ENCODE measurements at regions not wholly inside any gene's neighbourhood (a gene's known extent, or its start where the extent isn't known, plus 50 kb on each side); places are given as distances from the start of the nearest gene placed in this dataset.

DNA sequence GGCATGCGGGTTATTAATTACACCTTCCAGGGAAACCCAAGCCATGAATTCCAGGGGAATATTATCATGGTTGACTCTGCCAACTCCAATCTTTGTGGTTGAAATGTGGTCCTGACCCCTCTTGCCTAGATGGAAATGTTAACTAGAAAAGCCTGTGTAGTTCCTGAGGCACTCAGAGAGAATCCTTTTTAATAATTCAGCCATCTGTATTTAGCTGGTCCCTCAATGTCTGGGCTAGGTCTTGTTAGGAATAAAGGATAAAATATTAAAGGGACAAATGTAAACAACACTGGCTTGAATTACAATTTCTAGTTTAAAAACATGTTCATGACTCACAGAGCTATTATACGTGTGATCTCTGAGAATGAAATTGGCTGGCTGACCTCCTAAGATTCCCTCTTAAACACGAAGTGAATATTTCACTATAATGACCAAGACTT is 435.2 kb upstream of the SUCLG2 start:
- Histone ChIP-seq H3K4me3 (ENCODE audit: low read length) (no peak overlapping the region), H3K27ac (ENCODE audit: low read length) (no peak overlapping the region), H3K4me1 (ENCODE audit: control insufficient read depth, insufficient read depth, low read length) (no peaks in the 10 kb centered on the region), H3K27me3 (ENCODE audit: control insufficient read depth, insufficient read depth) (no peaks in the 10 kb centered on the region), H3K9me3 (ENCODE audit: control insufficient read depth, low read length) (no peaks in the 10 kb centered on the region)
- DNase-seq (no peak), ATAC-seq (no peak)
- intact Hi-C loops (cut with DNase I): no loop called here
- 35% methylated on average over 3 of the region's 3 CpGs for WGBS

DNA sequence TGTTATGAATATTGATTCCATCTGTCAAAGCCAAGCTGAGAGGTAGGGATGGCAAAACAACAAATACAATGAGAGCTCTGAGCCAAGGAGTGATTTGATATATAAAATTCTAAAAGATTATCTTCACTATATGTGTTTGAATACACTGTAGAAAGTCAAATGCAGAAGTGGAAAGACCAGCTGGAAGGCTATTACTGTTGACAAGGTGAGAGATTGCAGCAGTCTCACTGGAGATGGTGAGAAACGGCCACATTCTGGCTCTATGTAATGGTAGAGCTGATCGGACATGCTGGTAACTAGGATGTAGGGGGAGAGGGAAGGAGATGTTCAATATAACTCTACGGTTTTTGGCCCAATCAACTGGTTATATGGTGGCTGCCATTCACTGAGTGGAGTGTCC is 434.2 kb upstream of the SUCLG2 start:
- DNase-seq (no peak), ATAC-seq (no peak)
- no peaks in the 10 kb centered on the region for H3K4me1 ChIP-seq (ENCODE audit: control insufficient read depth, insufficient read depth, low read length)
- no peaks in the 10 kb centered on the region for H3K27me3 ChIP-seq (ENCODE audit: control insufficient read depth, insufficient read depth)
- 57% methylated on average over 3 of the region's 3 CpGs for WGBS
- intact Hi-C loops (cut with DNase I): no loop called here
- H3K4me3 ChIP-seq (ENCODE audit: low read length): no peak overlapping the region
- no peaks in the 10 kb centered on the region for H3K9me3 ChIP-seq (ENCODE audit: control insufficient read depth, low read length)
- H3K27ac ChIP-seq (ENCODE audit: low read length): no peak overlapping the region

DNA sequence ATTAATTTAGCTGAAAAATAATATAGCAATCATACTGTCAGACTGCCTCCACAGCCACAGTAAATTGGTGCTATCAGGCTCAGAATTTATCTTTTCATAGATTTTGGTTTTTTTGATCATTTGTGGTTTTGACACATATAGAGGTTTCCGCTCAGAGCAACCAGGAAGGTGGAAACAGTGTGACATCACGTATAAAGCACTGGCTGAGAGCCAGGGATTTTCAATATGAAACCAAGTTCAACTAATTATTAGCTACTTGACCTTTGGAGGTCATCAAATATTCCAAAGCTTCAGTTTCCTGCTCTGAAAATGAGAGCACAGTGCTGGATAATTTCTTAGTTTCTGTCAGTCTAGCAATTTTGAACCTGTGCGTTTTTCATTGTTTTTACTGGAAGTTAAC is 433.8 kb upstream of the SUCLG2 start:
- WGBS: 36% methylated on average over 3 of the region's 3 CpGs
- Histone ChIP-seq H3K9me3 (ENCODE audit: control insufficient read depth, low read length) (no peaks in the 10 kb centered on the region), H3K4me1 (ENCODE audit: control insufficient read depth, insufficient read depth, low read length) (no peaks in the 10 kb centered on the region), H3K4me3 (ENCODE audit: low read length) (no peak overlapping the region), H3K27ac (ENCODE audit: low read length) (no peak overlapping the region), H3K27me3 (ENCODE audit: control insufficient read depth, insufficient read depth) (no peaks in the 10 kb centered on the region)
- intact Hi-C loops (cut with DNase I): no loop called here
- ATAC-seq (no peak), DNase-seq (no peak)

DNA sequence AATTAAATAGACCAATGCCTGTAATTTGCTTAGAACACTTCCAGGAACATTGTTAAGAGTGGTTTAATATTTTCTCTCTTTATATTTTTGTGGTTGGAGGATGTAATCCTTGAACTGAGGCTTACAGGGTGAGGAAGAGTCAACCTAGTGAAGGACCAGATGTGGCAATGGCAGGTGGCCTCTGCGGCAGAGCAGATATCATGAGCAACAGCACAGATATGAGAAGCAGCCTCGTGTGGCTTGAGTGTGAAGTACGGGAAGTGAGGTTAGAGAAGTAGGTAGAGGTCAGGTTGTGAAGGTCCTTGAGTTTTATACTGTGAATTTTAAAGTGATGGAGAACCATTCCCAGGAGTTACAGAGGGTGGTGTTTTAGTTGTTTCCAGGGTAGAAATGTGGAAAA is 417.6 kb upstream of the SUCLG2 start:
- intact Hi-C loops (cut with DNase I): no loop called here
- ATAC-seq (no peak), DNase-seq (no peak)
- no peaks in the 10 kb centered on the region for H3K27me3 ChIP-seq (ENCODE audit: control insufficient read depth, insufficient read depth)
- no peak overlapping the region for H3K4me3 ChIP-seq (ENCODE audit: low read length)
- peaks cover 2% of the 10 kb centered on the region for H3K9me3 ChIP-seq (ENCODE audit: control insufficient read depth, low read length)
- WGBS: 65% methylated on average over 3 of the region's 3 CpGs
- H3K27ac ChIP-seq (ENCODE audit: low read length): no peak overlapping the region
- H3K4me1 ChIP-seq (ENCODE audit: control insufficient read depth, insufficient read depth, low read length): no peaks in the 10 kb centered on the region

DNA sequence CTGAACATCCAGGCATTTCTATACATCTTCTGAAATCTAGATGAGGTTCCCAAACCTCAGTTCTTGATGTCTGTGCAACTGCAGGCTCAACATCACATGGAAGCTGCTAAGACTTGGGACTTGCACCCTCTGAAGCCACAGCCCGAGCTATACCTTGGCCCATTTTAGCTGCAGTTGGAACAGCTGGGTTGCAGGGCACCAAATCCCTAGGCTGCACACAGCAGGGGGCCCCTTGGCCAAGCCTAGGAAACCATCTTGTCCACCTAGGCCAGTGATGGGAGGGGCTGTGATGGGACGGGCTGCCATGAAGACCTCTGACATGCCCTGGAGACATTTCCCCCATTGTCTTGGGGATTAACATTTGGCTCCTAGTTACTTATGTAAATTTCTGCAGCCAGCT is 415.8 kb upstream of the SUCLG2 start:
- H3K4me1 ChIP-seq (ENCODE audit: control insufficient read depth, insufficient read depth, low read length): no peaks in the 10 kb centered on the region
- intact Hi-C loops (cut with DNase I): no loop called here
- DNase-seq: peak in 1 of 3 donors; percentile 12

DNA sequence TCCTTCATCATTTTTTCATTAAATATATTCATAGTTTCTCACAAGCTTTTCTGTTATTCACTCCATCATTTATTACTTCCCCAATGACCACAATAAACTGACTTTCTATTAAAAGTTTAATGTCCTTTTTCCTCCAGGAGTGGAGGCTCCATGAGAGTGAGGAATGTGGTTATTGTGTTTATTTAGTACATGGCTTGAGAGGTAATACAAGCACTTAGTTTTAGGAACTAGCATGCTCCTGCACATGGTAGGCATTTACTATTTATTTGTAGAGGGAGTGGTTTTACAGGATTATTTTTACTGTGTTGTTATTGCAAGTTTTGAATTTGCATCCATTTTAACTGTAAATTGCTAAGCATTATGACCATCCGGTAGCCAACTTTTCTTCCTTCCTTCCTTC is 412.9 kb upstream of the SUCLG2 start:
- 65% methylated on average over 1 of the region's 1 CpG for WGBS

More for the DNA sequence above, 415.8 kb upstream of the SUCLG2 start:
- ATAC-seq: no peak
- Histone ChIP-seq H3K27me3 (ENCODE audit: control insufficient read depth, insufficient read depth) (no peaks in the 10 kb centered on the region), H3K9me3 (ENCODE audit: control insufficient read depth, low read length) (peaks cover 2% of the 10 kb centered on the region), H3K27ac (ENCODE audit: low read length) (no peak overlapping the region), H3K4me3 (ENCODE audit: low read length) (no peak overlapping the region)
- WGBS: 69% methylated on average over 2 of the region's 2 CpGs

DNA sequence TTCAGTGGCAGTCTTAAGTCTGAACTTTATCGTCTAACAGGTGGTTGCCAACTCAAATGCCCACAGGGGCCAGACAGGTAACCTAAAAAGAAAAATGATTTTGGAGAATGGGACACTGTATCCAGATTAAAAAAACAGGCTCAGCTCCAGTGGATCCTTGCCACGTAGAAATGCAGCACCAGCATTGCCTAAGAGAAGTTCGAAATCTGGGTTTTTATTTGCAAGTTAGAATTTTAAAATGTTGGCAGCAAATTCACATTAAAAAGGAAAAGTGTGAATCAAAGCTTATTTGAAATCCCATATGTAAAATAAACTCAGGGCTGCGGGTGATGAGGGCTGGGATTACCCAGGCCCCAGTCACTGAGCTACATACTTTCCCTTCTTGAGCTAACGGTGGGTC is 408.5 kb upstream of the SUCLG2 start:
- ATAC-seq (no peak), DNase-seq (no peak)
- no peak overlapping the region for H3K4me3 ChIP-seq (ENCODE audit: low read length)
- H3K27ac ChIP-seq (ENCODE audit: low read length): no peak overlapping the region
- no peaks in the 10 kb centered on the region for H3K27me3 ChIP-seq (ENCODE audit: control insufficient read depth, insufficient read depth)
- WGBS: 62% methylated on average over 5 of the region's 5 CpGs
- H3K4me1 ChIP-seq (ENCODE audit: control insufficient read depth, insufficient read depth, low read length): no peaks in the 10 kb centered on the region
- no peaks in the 10 kb centered on the region for H3K9me3 ChIP-seq (ENCODE audit: control insufficient read depth, low read length)
- intact Hi-C loops (cut with DNase I): no loop called here

More for the DNA sequence above, 412.9 kb upstream of the SUCLG2 start:
- H3K9me3 ChIP-seq (ENCODE audit: control insufficient read depth, low read length): peaks cover 2% of the 10 kb centered on the region
- DNase-seq: no peak
- H3K27me3 ChIP-seq (ENCODE audit: control insufficient read depth, insufficient read depth): no peaks in the 10 kb centered on the region
- ATAC-seq: no peak
- H3K4me1 ChIP-seq (ENCODE audit: control insufficient read depth, insufficient read depth, low read length): no peaks in the 10 kb centered on the region
- H3K27ac ChIP-seq (ENCODE audit: low read length): no peak overlapping the region
- H3K4me3 ChIP-seq (ENCODE audit: low read length): no peak overlapping the region
- intact Hi-C loops (cut with DNase I): no loop called here

DNA sequence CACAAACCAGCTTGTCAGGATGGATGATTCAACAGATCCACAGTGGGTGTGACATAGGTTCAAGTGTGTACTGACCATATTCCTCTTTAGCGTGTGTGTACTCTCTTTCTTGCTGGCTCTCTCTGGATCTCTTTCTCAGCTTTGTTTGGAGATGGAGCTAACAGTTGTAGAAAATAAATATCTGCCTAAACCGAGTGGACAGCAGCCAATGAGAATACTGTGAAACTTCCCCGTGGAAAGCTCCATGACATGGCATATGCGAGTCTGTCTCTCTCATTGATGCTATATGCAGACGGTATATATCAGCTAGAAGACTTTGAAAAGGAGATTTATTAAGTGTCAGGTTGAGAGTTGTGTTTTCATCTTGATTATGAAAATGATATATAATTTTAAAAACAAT is 406.5 kb upstream of the SUCLG2 start:
- Histone ChIP-seq H3K9me3 (ENCODE audit: control insufficient read depth, low read length) (no peaks in the 10 kb centered on the region), H3K27me3 (ENCODE audit: control insufficient read depth, insufficient read depth) (no peaks in the 10 kb centered on the region), H3K4me3 (ENCODE audit: low read length) (no peak overlapping the region), H3K27ac (ENCODE audit: low read length) (no peak overlapping the region), H3K4me1 (ENCODE audit: control insufficient read depth, insufficient read depth, low read length) (no peaks in the 10 kb centered on the region)
- intact Hi-C loops (cut with DNase I): no loop called here
- WGBS: 54% methylated on average over 5 of the region's 5 CpGs
- ATAC-seq (no peak), DNase-seq (no peak)

DNA sequence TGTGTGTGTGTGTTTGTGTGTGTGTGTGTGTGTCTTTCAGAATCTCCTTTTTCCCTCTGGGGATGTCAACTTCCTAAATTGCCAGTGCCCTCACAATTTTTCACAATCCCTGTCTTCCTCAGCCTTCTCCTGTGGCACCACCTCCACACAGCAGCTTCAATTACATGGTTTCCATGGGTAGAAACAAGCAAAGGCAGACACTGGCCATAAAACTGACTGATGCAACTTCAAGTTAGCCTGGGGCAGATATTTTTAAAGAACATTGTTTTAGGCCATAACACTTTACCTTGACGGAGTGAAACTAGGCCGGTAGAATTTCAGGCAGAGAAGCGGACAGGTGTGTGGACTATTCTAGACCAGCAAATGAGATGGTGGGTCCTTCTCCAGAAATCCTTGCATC is 405.8 kb upstream of the SUCLG2 start:
- WGBS: 61% methylated on average over 3 of the region's 3 CpGs
- no peak for DNase-seq
- no peaks in the 10 kb centered on the region for H3K9me3 ChIP-seq (ENCODE audit: control insufficient read depth, low read length)
- no peak overlapping the region for H3K4me3 ChIP-seq (ENCODE audit: low read length)
- H3K27ac ChIP-seq (ENCODE audit: low read length): no peak overlapping the region
- H3K4me1 ChIP-seq (ENCODE audit: control insufficient read depth, insufficient read depth, low read length): no peaks in the 10 kb centered on the region
- no peaks in the 10 kb centered on the region for H3K27me3 ChIP-seq (ENCODE audit: control insufficient read depth, insufficient read depth)
- no peak for ATAC-seq
- intact Hi-C loops (cut with DNase I): no loop called here

DNA sequence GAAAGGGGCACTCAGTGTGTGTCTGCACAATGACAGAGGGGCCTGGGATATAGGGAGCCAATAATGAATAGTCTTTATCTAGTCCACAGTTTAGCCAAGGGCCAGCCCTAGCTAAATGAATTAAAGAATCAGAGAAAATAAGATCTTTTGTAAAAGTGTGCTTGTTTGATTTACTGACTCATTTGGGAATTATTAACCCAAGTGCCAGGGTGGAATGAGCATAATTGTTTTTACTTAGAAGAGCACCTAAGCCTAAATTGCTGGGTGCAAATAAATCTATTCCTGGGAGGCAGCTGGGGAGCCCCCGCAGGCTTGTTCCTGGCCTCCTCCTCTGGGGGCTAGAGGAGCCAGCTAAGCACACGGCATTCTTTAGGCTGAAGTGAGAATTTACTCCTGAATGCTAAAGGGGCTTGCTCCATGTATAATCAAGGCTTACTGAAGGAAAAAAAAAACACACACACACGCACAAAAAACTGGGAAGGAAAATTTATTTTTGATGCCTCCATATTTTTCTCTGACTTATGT is 405.3 kb upstream of the SUCLG2 start:
- H3K27me3 ChIP-seq (ENCODE audit: control insufficient read depth, insufficient read depth): no peaks in the 10 kb centered on the region
- no peak overlapping the region for H3K27ac ChIP-seq (ENCODE audit: low read length)
- no peak for ATAC-seq
- no peak for DNase-seq
- intact Hi-C loops (cut with DNase I): no loop called here
- H3K4me1 ChIP-seq (ENCODE audit: control insufficient read depth, insufficient read depth, low read length): no peaks in the 10 kb centered on the region
- 61% methylated on average over 3 of the region's 3 CpGs for WGBS
- H3K4me3 ChIP-seq (ENCODE audit: low read length): no peak overlapping the region
- no peaks in the 10 kb centered on the region for H3K9me3 ChIP-seq (ENCODE audit: control insufficient read depth, low read length)

DNA sequence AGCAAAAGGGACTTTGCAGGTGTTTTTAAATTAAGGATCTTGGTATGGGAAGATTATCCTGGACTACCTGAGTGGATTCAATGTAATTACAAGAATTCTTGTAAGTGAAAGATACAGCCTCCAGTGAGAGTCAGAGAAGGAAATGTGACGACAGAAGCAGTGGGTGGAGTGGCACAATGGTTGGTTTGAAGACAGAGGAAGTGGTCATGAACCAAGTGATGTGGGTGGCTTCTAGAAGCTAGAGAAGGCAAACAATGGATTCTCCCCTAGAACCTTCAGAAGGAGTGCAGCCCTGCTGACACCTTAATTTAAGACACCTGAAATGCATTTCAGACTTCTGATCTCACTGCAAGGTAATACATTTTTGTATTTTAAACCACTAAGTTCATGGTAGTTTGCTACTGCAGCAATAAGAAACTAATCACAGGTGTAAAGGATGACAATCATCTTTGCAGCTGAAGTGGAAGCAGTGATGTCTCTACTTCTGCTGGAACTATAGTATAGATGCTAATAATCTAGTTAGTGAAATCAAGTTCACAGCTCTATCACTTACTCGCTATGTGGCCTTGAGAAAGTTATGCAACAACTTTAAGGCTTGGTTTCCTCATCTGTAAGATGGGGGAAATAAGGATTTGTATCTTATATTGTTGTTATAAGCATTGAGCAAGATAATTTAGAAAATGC is 403.4 kb upstream of the SUCLG2 start:
- intact Hi-C loops (cut with DNase I): no loop called here
- no peak overlapping the region for H3K4me3 ChIP-seq (ENCODE audit: low read length)
- DNase-seq (no peak), ATAC-seq (no peak)
- no peaks in the 10 kb centered on the region for H3K27me3 ChIP-seq (ENCODE audit: control insufficient read depth, insufficient read depth)
- no peak overlapping the region for H3K27ac ChIP-seq (ENCODE audit: low read length)
- 70% methylated on average over 2 of the region's 2 CpGs for WGBS
- H3K4me1 ChIP-seq (ENCODE audit: control insufficient read depth, insufficient read depth, low read length): no peaks in the 10 kb centered on the region
- H3K9me3 ChIP-seq (ENCODE audit: control insufficient read depth, low read length): no peaks in the 10 kb centered on the region

DNA sequence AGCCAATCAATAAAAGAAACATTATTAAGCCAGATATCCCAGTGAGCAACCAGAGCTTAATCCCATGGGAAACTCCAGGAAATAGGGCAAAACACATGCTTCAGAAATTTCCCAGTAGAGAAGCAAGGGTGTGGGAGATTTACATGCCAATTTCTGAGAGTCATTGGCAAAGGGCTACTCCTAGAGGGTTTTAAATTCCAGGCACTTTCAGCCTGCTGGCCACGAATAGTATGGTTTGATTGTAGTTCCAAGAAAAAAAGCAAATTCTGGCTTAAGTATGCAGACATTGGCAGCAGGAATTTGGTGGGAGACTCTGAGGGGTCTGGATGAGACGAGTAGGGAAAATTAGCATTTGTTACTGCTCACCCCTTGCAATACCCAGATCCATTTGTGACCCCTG is 402.1 kb upstream of the SUCLG2 start:
- Histone ChIP-seq H3K4me1 (ENCODE audit: control insufficient read depth, insufficient read depth, low read length) (no peaks in the 10 kb centered on the region), H3K9me3 (ENCODE audit: control insufficient read depth, low read length) (no peaks in the 10 kb centered on the region), H3K4me3 (ENCODE audit: low read length) (no peak overlapping the region), H3K27me3 (ENCODE audit: control insufficient read depth, insufficient read depth) (no peaks in the 10 kb centered on the region), H3K27ac (ENCODE audit: low read length) (no peak overlapping the region)
- DNase-seq (no peak), ATAC-seq (no peak)
- WGBS: 31% methylated on average over 2 of the region's 2 CpGs
- intact Hi-C loops (cut with DNase I): no loop called here

All from right cardiac atrium (tissue), 5 donors.